ENCODE measurements at regions not wholly inside any gene's neighbourhood (a gene's known extent, or its start where the extent isn't known, plus 50 kb on each side); places are given as distances from the start of the nearest gene placed in this dataset.

DNA sequence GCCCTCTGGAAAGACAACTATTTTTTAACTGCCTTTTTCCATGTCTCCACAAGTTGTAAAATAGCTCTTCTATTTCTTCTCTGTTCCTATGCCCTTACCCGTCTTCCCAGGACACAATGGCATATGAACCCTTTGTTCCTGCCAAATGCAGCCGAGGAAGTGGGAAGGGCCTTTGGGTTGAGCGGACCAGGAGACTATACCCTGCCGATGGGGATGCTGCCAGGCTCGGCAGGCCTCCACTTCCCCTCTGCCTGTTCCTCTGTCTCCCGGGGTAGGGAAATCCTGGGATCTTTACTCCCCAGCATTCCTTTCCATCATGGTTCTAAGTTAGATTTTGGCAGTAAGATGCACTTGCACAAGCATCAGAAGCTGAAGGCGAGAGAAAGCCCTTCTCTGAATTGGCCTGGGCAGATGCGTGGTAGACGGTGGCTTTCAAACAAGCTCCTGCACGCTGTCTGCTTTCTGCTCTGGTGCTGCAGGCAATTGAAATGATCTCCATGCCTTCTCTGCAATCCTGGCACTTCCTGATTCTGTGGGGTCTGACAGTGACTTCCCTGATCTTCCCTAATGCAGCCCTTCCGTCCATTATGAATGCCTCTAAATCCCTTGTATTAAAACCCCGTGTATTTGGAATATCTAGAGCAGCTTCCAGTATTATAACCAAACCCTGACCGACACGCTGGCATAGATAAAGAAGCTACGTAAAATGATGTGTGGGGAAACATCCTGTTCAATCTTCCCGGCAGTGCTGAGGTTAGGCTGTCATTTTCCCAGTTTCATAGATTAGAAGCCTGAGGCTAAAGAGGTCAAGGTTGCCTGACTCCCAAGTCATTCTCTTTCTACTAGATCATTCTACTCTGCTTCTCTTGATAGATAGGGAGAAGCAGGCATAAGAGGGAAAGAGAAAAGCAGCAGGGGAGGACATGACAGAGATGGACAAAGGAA is 69.8 kb downstream of the MCFD2 start:
- intact Hi-C loops (cut with DNase I): loop anchor here in 8 of 10 donors (1.0 to 5.0 kb wide), 6 partner anchors 19 to 34 kb away; no protein-coding TSS in a partner anchor
- ATAC-seq: no peak
- no peak overlapping the region for H3K4me3 ChIP-seq
- no peak for DNase-seq
- H3K27me3 ChIP-seq: no peaks in the 10 kb centered on the region
- TF ChIP-seq, protein P1, sequence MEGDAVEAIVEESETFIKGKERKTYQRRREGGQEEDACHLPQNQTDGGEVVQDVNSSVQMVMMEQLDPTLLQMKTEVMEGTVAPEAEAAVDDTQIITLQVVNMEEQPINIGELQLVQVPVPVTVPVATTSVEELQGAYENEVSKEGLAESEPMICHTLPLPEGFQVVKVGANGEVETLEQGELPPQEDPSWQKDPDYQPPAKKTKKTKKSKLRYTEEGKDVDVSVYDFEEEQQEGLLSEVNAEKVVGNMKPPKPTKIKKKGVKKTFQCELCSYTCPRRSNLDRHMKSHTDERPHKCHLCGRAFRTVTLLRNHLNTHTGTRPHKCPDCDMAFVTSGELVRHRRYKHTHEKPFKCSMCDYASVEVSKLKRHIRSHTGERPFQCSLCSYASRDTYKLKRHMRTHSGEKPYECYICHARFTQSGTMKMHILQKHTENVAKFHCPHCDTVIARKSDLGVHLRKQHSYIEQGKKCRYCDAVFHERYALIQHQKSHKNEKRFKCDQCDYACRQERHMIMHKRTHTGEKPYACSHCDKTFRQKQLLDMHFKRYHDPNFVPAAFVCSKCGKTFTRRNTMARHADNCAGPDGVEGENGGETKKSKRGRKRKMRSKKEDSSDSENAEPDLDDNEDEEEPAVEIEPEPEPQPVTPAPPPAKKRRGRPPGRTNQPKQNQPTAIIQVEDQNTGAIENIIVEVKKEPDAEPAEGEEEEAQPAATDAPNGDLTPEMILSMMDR (IDR thresholded peaks at IDR 0.05): no peak
- no peak for TF ChIP-seq POLR2A (IDR thresholded peaks at IDR 0.05)
- H3K4me1 ChIP-seq: peaks cover 32 to 65% (median 55%) of the 10 kb centered on the region in 12 donors
- no peaks in the 10 kb centered on the region for H3K36me3 ChIP-seq
- WGBS, 4 donors: 56 to 73% (median 70%) methylated on average over 16 of the region's 16 CpGs
- peak overlapping the region; percentile 80 to 98 (median 92) for H3K27ac ChIP-seq
- H3K9me3 ChIP-seq: no peaks in the 10 kb centered on the region

DNA sequence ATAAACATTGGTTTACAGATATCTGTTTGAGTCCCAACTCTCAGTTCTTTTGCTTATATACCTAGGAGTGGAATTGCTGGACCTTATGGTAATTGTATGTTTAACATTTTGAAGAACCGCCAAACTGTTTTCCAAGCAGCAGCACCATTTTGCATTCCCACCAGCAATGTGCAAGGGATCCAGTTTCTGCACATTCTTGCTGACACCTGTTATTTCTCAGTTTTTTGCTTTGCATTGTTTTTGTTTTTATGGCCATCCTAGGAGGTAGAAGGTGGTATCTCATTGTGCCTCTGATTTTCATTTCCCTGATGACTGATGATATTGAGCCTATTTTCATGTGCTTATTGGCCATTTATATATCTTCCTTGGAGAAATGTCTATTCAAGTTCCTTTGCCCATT is 71.2 kb downstream of the MCFD2 start:
- DNase-seq: no peak
- H3K27me3 ChIP-seq: no peaks in the 10 kb centered on the region
- intact Hi-C loops (cut with DNase I): loop anchor here in 2 of 10 donors (2.0 kb wide), 2 partner anchors 18 to 20 kb away; no protein-coding TSS in a partner anchor
- no peaks in the 10 kb centered on the region for H3K36me3 ChIP-seq
- H3K9me3 ChIP-seq: no peaks in the 10 kb centered on the region
- no peak for TF ChIP-seq POLR2A (IDR thresholded peaks at IDR 0.05)
- TF ChIP-seq, protein P1 (IDR thresholded peaks at IDR 0.05): no peak
- H3K4me3 ChIP-seq: no peak overlapping the region
- peak overlapping the region in 1 of 12 donors; percentile 93 for H3K27ac ChIP-seq
- 94 to 100% (median 99%) methylated on average over 1 of the region's 1 CpG for WGBS, 4 donors
- peaks cover 22 to 52% (median 42%) of the 10 kb centered on the region in 12 donors for H3K4me1 ChIP-seq
- no peak for ATAC-seq

DNA sequence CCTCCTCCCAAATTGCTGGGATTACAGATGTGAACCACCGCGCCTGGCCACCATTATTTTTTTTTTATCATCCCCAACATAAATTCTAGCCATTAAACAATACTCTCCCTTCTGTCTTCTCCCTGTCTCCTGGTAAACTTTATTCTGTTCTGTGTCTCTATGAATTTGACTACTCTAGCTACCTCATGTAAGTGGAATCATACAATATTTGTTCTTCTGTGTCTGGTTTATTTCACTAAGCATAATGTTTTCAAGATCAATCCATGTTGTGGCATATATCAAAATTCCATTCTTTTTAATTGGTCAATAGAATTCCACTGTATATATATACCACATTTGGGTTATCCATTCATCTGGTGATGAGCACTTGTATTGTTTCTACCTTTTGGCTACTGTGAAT is 71.6 kb downstream of the MCFD2 start:
- Histone ChIP-seq H3K27ac (no peak overlapping the region), H3K4me3 (no peak overlapping the region), H3K9me3 (no peaks in the 10 kb centered on the region), H3K36me3 (no peaks in the 10 kb centered on the region), H3K4me1 (peaks cover 18 to 47% (median 38%) of the 10 kb centered on the region in 12 donors), H3K27me3 (no peaks in the 10 kb centered on the region)
- TF ChIP-seq, protein P1 (IDR thresholded peaks at IDR 0.05): no peak
- TF ChIP-seq POLR2A (IDR thresholded peaks at IDR 0.05): no peak
- DNase-seq: no peak
- 51 to 100% (median 98%) methylated on average over 2 of the region's 2 CpGs for WGBS, 4 donors
- intact Hi-C loops (cut with DNase I): loop anchor here in 2 of 10 donors (2.0 kb wide), 2 partner anchors 17 to 19 kb away; no protein-coding TSS in a partner anchor
- ATAC-seq: no peak

DNA sequence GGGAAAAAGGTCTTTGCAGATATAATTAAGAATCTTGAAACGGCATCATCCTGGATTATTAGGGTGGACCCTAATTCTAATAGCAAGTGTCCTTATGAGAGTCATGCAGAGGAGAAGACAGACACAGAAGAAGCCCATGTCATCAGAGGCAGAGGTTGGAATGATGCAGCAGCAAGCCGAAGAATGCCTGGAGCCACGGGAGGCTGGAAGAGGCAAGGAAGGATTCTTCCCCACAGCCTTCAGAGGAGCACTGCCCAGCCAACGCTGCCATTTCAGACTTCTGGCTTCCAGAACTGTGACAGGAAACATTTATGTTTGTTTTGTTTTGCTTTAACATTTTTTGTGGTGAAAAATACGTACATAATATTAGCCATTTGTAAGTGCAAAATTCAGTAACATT is 72.3 kb downstream of the MCFD2 start:
- intact Hi-C loops (cut with DNase I): no loop called here
- ATAC-seq: no peak

More for the DNA sequence above, 72.3 kb downstream of the MCFD2 start:
- no peaks in the 10 kb centered on the region for H3K9me3 ChIP-seq
- no peak for DNase-seq
- no peaks in the 10 kb centered on the region for H3K27me3 ChIP-seq
- no peaks in the 10 kb centered on the region for H3K36me3 ChIP-seq
- H3K4me3 ChIP-seq: no peak overlapping the region
- 76 to 84% (median 79%) methylated on average over 5 of the region's 5 CpGs for WGBS, 4 donors
- TF ChIP-seq, protein P1 (IDR thresholded peaks at IDR 0.05): no peak
- no peak for TF ChIP-seq POLR2A (IDR thresholded peaks at IDR 0.05)
- H3K27ac ChIP-seq: no peak overlapping the region
- peaks cover 11 to 40% (median 31%) of the 10 kb centered on the region in 12 donors for H3K4me1 ChIP-seq
